GM12878 (cell line): ENCODE measurements at regions not wholly inside any gene's neighbourhood (a gene's known extent, or its start where the extent isn't known, plus 50 kb on each side); places are given as distances from the start of the nearest gene placed in this dataset.

Experiments
- ATAC-seq: fragments of 200-7000 bp; cut with Tn5 transposase; 3 replicates; pipeline ENCODE4 v1.9.1; 2020; ENCODE audit warnings: mild to moderate bottlenecking, moderate library complexity
- BruUV-seq: library from RNA; stranded (reverse); fragments of 400-500 nt; replicated peaks from 2 replicates; lab custom pipeline; 2021; lab: Mats Ljungman, UMichigan
- CTCF ChIA-PET: fragments of 300-600 bp; sonication (Branson Sonifier 250); formaldehyde crosslinking; extraction: SDS; loops from one replicate; lab custom pipeline; 2021; ENCODE audit warnings: inconsistent platforms; lab: Yijun Ruan, JAX
- POLR2A ChIA-PET: fragments of 350-600 bp; formaldehyde crosslinking; extraction: SDS; loops from one replicate; lab custom pipeline; 2021; ENCODE audit warnings: inconsistent platforms; lab: Charles Lee
- RAD21 ChIA-PET: fragments of 300-600 bp; sonication (Branson Sonifier 250); formaldehyde crosslinking; loops from one replicate; lab custom pipeline; 2023; ENCODE audit warnings: antibody characterized with exemption; ENCODE audit not compliant: unreplicated experiment; lab: Charles Lee
- SMC1A ChIA-PET: fragments of 300-600 bp; sonication (Branson Sonifier 250); formaldehyde crosslinking; loops from one replicate; lab custom pipeline; 2023; ENCODE audit not compliant: unreplicated experiment, uncharacterized antibody; lab: Charles Lee
- DNase-seq: peaks from one replicate; pipeline ENCODE4 v3.0.0-alpha.2; 2011; ENCODE audit warnings: low read depth, low spot score
- FAIRE-seq: peaks from 3 replicates; lab custom pipeline; 2011; peaks lifted over from hg19 to GRCh38; lab: Jason Lieb, UNC
- H2AFZ ChIP-seq: 2 replicates; pipeline ENCODE4 v1.6.0; 2011; ENCODE audit warnings: low read depth, low read length, control low read depth; ENCODE audit not compliant: control insufficient read depth
- H3K27ac ChIP-seq: 2 replicates; pipeline ENCODE4 v1.5.1; 2011; ENCODE audit warnings: control low read depth; ENCODE audit not compliant: control insufficient read depth, insufficient read depth
- H3K27me3 ChIP-seq, 2 experiments: replicated peaks in 1 of 2; 2 replicates each; pipeline versions ENCODE4 v1.6.0 to v1.6.1; 2011; ENCODE audit warnings: low read length in 1 of 2; ENCODE audit not compliant: control insufficient read depth in 2 of 2, insufficient read depth in 2 of 2
- H3K36me3 ChIP-seq, 2 experiments: 2 replicates each; pipeline ENCODE4 v1.5.1; 2011; ENCODE audit warnings: low read length in 1 of 2; ENCODE audit not compliant: control insufficient read depth in 2 of 2, insufficient read depth in 2 of 2
- H3K4me1 ChIP-seq: 2 replicates; pipeline ENCODE4 v1.6.1; 2011; ENCODE audit warnings: mild to moderate bottlenecking, low read length, moderate library complexity, mixed read lengths; ENCODE audit not compliant: control insufficient read depth, insufficient read depth
- H3K4me2 ChIP-seq: 2 replicates; pipeline ENCODE4 v1.6.0; 2011; ENCODE audit warnings: control low read depth; ENCODE audit not compliant: control insufficient read depth, insufficient read depth
- H3K4me3 ChIP-seq: fragments of 200-600 bp; sonication (generic); 2 replicates; pipeline ENCODE4 v1.5.1; 2016
- H3K79me2 ChIP-seq: 2 replicates; pipeline ENCODE4 v1.6.0; 2011; ENCODE audit warnings: low read length; ENCODE audit not compliant: control insufficient read depth, insufficient read depth
- H3K9ac ChIP-seq: 2 replicates; pipeline ENCODE4 v1.8.0; 2011; ENCODE audit warnings: low read length, control low read depth, mixed read lengths; ENCODE audit not compliant: control insufficient read depth, insufficient read depth
- H3K9me3 ChIP-seq: replicated peaks from 3 replicates; pipeline ENCODE4 v1.5.1; 2011; ENCODE audit warnings: mild to moderate bottlenecking, low read length; ENCODE audit not compliant: control insufficient read depth, insufficient read depth
- H4K20me1 ChIP-seq: 2 replicates; pipeline ENCODE4 v1.6.0; 2011; ENCODE audit not compliant: control insufficient read depth, insufficient read depth
- ATF3 ChIP-seq: IDR thresholded peaks from 2 replicates; pipeline ENCODE4 v1.6.1; 2011; ENCODE audit warnings: low read depth, mild to moderate bottlenecking, low read length, moderate library complexity, borderline replicate concordance; ENCODE audit errors: extremely low read depth
- ATF7 ChIP-seq: fragments of 450-650 bp; IDR thresholded peaks from 2 replicates; pipeline ENCODE4 v1.6.1; 2016; ENCODE audit warnings: low read depth, mild to moderate bottlenecking
- EGR1 ChIP-seq, 2 experiments: IDR thresholded peaks; 1 replicate in 1 of 2; 2 replicates in 1 of 2; pipeline ENCODE4 v1.6.1; 2011 to 2012; ENCODE audit warnings: low read depth in 2 of 2, low read length in 2 of 2, borderline replicate concordance in 1 of 2, mild to moderate bottlenecking in 1 of 2, moderate library complexity in 1 of 2
- ESRRA ChIP-seq: IDR thresholded peaks from 2 replicates; pipeline ENCODE4 v1.6.1; 2012; ENCODE audit warnings: mild to moderate bottlenecking, low read length, improper control_type of control experiment
- IKZF1 ChIP-seq: fragments of 450-650 bp; conservative IDR thresholded peaks from 2 replicates; pipeline ENCODE4 v1.6.1; 2017; ENCODE audit warnings: antibody characterized with exemption, mild to moderate bottlenecking
- MEF2A ChIP-seq: IDR thresholded peaks from 2 replicates; pipeline ENCODE4 v1.6.1; 2011; ENCODE audit warnings: low read depth, mild to moderate bottlenecking, low read length, moderate library complexity; ENCODE audit not compliant: insufficient read depth
- NR2C2 ChIP-seq: IDR thresholded peaks from 2 replicates; pipeline ENCODE4 v1.6.1; 2011; ENCODE audit warnings: borderline replicate concordance, low read depth; ENCODE audit not compliant: control insufficient read depth, insufficient read length
- SREBF2 ChIP-seq: IDR thresholded peaks from 2 replicates; pipeline ENCODE4 v1.6.1; 2012; ENCODE audit warnings: mild to moderate bottlenecking, low read length
- SUZ12 ChIP-seq: fragments of 200-600 bp; sonication (generic); IDR thresholded peaks from one replicate; pipeline ENCODE4 v1.6.1; 2018; ENCODE audit warnings: antibody characterized with exemption, mild to moderate bottlenecking; ENCODE audit not compliant: unreplicated experiment
- TAF1 ChIP-seq: IDR thresholded peaks from 2 replicates; pipeline ENCODE4 v1.6.1; 2011; ENCODE audit warnings: mild to moderate bottlenecking, low read depth, low read length, borderline replicate concordance
- TCF3 ChIP-seq: IDR thresholded peaks from 2 replicates; pipeline ENCODE4 v1.6.1; 2012; ENCODE audit warnings: low read depth, mild to moderate bottlenecking, low read length, borderline replicate concordance; ENCODE audit not compliant: insufficient read depth
- USF1 ChIP-seq: IDR thresholded peaks from 2 replicates; pipeline ENCODE4 v1.6.1; 2011; ENCODE audit warnings: borderline replicate concordance, low read depth, mild to moderate bottlenecking, moderate library complexity, mixed read lengths, low read length; ENCODE audit not compliant: insufficient read depth; ENCODE audit errors: extremely low read length
- ZBTB40 ChIP-seq: fragments of 450-650 bp; IDR thresholded peaks from 2 replicates; pipeline ENCODE4 v1.6.1; 2016; ENCODE audit warnings: mild to moderate bottlenecking, moderate library complexity, borderline replicate concordance
- ZNF592 ChIP-seq: fragments of 450-650 bp; IDR thresholded peaks from 2 replicates; pipeline ENCODE4 v1.6.1; 2017; ENCODE audit warnings: mild to moderate bottlenecking, moderate library complexity
- ZNF622 ChIP-seq: fragments of 450-650 bp; IDR thresholded peaks from 2 replicates; pipeline ENCODE4 v1.6.1; 2017; ENCODE audit warnings: mild to moderate bottlenecking, inconsistent platforms
- WGBS: methylation state at CpG from one replicate; pipeline ENCODE4 v1.1.6; 2016; ENCODE audit warnings: low lambda C conversion rate; ENCODE audit not compliant: insufficient replicate concordance, insufficient coverage; ENCODE audit errors: missing lambda C conversion rate; 5-methylcytosine and 5-hydroxymethylcytosine counted together
- in situ Hi-C: fragments of 300-500 bp; cut with MboI; formaldehyde crosslinking; loops from 9 replicates; pipeline ENCODE4 v1.14.3; 2018; ENCODE audit warnings: mixed read lengths
- intact Hi-C: fragments of 100-400 bp; cut with micrococcal nuclease; formaldehyde crosslinking; loops from one replicate; pipeline ENCODE4 v1.14.2; 2022; ENCODE audit not compliant: unreplicated experiment

- no peaks in the 10 kb centered on the region; a peak in 2 of 4 replicates for H3K27me3 ChIP-seq
- in situ Hi-C loops (no loop called here), intact Hi-C loops (no loop called here)
- H3K9ac ChIP-seq, result no peak overlapping the region
- no peaks in the 10 kb centered on the region for H3K9me3 ChIP-seq
- WGBS, result 16% methylated on average over 2 of the region's 2 CpGs
- BruUV-seq, result no TSS peak
- ChIA-PET SMC1A (no interaction called here), POLR2A (no interaction called here), CTCF (no interaction called here), RAD21 (no interaction called here)
- FAIRE-seq (no peak), DNase-seq (no peak), ATAC-seq (no peak)
- H4K20me1 ChIP-seq, result no peaks in the 10 kb centered on the region
- H3K4me1 ChIP-seq, result no peaks in the 10 kb centered on the region
- no peaks in the 10 kb centered on the region for H3K79me2 ChIP-seq
- no peak overlapping the region for H3K27ac ChIP-seq
- H2AFZ ChIP-seq, result no peak overlapping the region
- no peaks in the 10 kb centered on the region for H3K36me3 ChIP-seq
- H3K4me3 ChIP-seq, result no peak overlapping the region
- no peak overlapping the region for H3K4me2 ChIP-seq
- TF ChIP-seq USF1 (no peak), ZBTB40 (no peak), TCF3 (no peak), NR2C2 (no peak), SUZ12 (no peak), ZNF622 (no peak), IKZF1 (no peak), ZNF592 (no peak), EGR1 (IDR thresholded peaks at IDR 0.05; ENCODE audit: borderline replicate concordance in 1 of 2, low read depth in 2 of 2, low read length in 2 of 2) (no peak), SREBF2 (no peak), ATF7 (no peak), ESRRA (no peak), ATF3 (no peak), MEF2A (no peak), TAF1 (no peak)
These were observed 443.7 kb upstream of the SPRED2 start for GRCh38 chr2:65876114-65876513.
